GM21528 (cell line): ENCODE measurements at regions not wholly inside any gene's neighbourhood (a gene's known extent, or its start where the extent isn't known, plus 50 kb on each side); places are given as distances from the start of the nearest gene placed in this dataset.

ENCODE experiments used
- ATAC-seq: cut with Tn5 transposase; IDR thresholded peaks from one replicate; pipeline ENCODE4 v1.9.1; 2021; ENCODE audit warnings: mild to moderate bottlenecking, moderate library complexity; ENCODE audit not compliant: unreplicated experiment, low FRiP score

DNA sequence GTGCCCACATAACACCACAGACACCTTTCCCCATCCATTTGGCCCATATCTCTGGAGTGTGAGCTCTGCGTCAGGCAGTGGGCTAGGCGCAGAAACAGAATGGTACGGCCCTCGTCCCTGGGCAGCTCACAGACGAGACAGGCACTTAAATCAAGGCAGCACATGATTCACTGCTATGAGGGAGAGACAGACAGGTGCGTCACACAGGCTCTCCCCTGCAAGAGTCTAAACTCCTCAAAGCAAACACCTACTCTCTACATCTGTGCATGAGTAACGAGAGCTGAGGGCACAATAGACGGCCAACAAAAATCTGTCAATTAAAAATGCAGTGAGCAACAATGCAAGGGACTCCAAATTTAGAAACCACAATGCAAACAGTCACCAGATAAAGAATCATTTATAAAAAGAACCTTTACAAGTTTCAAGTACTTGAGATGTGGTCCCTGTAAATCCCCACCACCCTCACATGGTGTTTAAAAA lies 348.9 kb downstream of the UQCRFS1 start:
- ATAC-seq = no peak

DNA sequence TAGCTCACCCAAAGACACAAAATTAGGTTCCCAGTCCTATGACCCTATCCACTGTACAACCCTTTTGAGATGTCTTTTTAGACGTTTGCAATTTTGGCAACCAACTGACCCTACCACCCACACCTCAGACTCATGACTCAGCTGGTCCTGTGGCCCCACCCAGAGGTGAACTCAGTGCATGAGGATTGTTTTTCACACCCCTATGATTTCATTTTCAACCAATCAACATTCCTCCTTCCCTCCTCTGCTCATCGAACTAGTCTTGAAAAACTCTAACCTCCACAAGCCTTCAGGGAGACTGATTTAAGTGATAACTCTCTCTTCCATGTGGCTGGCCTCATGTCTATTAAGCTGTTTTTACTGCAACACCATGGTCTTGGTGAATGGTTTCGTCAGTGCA lies 350.7 kb downstream of the UQCRFS1 start:
- no peak for ATAC-seq

DNA sequence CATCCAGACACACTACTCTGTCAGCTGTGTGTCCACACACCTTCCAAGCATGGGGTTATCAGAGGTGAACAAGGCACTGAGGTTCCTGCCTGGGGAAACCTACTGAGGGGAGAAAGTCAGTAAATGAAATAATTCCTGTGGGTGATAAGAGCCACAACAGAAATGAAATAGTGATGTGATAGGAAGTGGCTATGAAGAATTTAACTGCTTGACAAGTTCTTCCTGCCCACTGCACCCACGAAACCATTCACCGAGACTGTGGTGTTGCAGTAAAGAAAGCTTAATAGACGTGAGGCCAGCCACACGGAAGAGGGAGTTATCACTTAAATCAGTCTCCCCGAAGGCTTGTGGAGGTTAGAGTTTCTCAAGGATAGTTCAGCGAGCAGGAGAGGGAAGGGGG lies 353.1 kb downstream of the UQCRFS1 start:
- ATAC-seq = no peak

DNA sequence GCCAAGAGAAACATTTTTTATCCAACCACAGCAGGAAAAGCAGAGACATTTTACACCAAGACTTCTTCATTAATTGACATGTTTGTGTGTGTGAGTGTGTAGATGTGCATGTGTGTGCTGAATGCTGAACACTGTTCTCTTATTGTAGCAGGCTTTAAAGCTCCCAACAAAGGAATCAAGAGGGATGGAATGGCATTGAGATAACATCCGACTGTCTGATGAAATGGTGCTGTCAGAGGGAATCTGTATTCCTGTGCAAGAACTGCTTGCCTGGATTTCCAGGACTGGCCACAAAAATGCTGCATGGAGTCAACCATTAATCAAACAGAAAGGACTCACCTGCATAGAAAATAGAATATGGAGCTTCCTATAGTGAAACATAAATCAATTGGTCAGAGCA lies 354.0 kb downstream of the UQCRFS1 start:
- no peak for ATAC-seq

DNA sequence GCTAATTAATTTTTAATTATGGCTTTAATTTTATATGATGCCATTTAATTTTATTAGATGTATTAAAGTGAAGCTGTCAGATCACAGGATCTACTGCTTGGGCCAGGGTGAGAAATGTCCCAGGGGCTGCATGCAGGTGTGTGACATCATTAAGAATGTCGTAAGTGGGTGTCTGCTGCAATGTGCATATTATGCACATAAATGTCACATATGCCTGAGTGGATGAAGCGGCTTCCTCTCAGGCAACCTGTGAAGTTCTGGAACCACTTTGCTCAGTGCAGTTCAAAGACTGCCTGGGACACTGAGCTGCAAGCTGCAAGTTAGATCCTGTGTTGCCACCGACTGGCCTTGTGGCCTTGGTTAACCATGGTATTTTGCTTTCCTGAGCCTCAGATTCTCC lies 355.0 kb downstream of the UQCRFS1 start:
- no peak for ATAC-seq

DNA sequence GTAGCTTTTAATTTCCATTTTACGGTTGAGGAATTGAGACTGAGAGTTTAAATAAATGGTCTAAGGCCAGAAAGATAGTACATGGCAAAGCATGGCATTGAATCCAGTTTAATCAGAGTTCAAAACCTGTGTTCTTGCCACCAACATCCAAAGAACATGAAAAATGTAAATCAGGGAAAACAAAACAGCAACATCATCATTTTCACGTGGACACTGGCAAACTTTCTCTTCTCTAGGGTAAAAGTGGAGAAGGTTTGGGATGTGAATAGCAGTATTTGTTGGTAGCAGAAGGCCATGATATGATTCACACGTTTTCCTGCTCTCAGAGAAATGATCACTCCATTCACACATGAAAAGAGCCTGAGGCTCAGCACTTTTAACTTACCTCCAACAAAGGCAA lies 357.7 kb downstream of the UQCRFS1 start:
- ATAC-seq = no peak

DNA sequence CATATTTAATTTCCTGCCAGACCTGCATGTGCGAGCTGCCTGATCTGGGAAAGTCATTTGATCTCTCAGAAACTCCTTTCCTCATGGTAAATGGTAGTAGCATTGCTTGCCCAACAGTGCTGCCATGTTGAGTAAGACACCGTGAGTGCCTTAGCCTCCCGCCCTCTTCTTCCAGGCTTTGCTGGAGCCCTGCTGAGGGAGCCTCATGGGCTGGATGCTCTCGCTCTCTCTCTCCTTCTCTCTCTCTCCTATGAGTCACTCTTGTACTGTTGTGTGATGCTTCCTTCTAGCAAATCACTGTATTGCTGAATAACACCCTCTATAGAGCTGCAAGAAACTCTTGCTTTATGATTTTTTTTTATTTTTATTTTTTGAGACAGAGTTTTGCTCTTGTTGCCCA lies 365.5 kb downstream of the UQCRFS1 start:
- ATAC-seq = no peak

DNA sequence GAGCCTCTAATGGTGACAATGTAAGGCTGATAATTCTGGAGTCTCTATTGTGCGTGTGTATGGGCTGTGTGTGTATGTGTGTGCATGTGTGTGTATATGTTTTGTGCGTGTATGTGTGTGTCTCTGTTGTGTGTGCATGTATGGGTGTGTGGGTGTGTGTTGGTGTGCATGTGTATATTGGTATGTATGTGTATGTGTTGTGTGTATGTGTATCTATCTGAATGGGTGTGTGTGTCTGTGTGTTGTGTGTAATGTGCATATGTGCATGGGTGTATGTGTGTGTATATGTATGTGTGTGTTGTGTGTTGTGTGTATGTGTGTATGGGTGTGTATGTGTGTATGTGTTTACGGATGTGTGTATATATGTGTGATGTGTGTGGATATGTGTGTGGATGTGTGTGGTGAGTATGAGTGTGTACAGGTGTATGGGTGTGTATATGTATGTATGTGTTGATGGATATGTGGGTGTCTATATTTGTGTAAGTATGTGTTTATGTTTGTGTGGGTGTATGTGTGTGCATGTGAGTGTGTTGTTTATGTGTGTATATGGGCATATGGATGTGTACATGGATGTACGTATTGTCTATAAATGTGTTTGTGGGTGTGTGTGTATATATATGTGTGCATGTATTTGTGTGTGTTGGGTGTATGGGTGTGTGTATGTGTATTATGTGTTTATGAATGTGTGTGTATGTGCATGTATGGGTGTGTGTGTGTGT lies 366.7 kb downstream of the UQCRFS1 start:
- no peak for ATAC-seq

DNA sequence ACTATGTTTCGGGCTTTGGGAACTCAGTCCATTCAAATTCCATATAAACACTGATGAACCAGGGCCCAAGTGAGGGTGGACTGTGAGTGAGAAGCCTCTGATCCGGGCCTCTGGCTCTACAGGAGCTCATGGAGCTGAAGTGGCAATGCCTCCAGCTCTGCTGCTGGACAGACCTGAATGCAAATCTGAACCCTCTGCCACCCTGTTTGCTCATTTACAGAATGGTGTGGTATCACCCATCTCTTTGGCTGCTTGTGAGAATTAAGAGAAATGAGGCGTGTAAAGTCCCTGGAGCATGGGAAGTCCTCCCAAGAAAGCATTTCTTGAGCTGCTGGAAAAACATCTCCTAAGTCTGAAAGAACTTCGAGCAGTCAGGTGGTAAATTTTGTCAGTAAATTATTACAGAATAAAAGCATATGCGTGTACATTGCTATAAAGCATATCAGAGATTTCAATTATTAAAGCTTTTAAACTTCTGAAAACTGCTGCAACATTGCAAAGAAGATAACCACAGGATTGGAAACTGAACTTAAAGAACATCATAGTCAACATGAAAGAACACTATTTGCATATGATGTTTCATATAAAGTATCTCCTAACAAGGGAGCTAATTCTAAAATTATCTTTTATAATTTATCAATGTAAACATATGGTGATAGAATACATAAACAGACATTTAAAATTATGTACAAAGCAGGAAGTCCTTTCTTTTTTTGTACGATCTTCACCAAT lies 369.0 kb downstream of the UQCRFS1 start:
- no peak for ATAC-seq

DNA sequence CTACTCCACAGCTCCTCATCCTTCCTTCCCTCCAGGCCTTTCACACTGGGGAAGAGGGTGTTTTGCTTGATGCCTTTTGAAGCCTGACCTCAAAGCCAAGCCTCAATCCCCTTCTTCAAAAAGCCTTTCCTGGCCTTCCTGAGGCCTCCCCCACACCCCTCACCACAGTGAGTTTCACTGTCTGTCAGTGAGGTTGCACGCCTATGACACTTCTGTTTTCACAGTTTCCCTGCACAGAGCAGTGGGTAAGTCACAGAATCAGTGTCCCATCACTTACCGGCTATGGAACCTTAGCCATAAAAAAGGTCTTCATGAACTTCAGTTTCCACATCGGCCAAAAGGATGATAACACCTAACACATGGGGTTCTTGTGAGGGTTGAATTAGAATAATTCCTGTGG lies 371.4 kb downstream of the UQCRFS1 start:
- ATAC-seq = no peak

DNA sequence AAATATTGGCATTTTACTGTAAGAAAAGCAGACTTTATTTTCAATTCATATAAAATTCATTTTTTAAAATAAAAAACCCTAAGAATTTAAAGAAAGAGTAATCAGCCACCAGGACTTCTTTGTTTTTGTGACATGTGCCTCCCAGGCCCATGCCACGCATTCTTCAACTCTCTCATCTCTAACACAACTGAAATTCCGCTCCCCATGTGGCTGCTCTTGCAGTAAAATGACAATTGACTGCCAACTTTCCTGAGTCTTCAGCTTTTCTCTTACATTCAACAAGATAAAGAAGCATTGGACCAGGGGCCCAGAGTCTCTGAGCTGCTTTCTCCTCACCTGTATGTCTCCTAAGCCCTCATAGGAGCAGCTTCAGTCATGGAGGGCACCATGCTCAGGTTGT lies 372.1 kb downstream of the UQCRFS1 start:
- no peak for ATAC-seq

DNA sequence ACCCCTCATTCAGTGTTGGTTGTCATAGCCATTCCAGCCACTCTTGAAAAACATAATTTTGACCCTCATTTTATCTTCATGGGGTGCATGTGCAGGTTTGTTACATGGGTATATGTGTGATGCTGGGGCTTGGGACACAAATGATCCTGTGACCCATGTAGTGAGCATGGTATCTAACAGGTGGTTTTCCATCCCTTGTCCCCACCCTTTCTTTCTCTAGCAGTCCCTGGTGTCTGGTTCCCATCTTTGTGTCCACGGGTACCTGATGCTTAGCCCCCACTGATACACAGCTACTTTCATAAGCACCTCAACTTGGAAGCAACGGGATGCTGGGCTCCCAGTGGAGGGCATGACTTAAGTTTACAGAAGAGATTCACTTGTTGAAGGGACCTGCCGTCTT lies 373.5 kb downstream of the UQCRFS1 start:
- ATAC-seq = no peak

DNA sequence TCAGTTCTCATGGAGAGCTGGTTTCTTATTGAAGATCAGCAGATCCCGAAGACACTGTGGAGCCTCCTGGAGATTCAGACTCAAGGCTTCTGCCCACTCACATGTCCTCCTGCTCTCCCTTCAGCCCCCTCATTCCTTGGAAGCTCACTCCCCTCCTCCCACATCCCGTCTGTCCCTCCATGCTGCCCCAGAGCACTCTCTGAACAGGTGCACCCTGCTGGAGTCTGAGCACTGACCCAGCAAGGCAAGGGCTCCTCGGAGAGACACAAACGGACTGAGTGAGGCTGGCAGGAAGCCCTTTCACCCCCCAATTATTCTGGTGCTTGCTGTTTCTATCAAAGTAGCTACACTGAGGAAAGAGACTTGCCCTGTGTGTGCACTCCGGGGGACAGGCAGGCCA lies 374.0 kb downstream of the UQCRFS1 start:
- no peak for ATAC-seq

DNA sequence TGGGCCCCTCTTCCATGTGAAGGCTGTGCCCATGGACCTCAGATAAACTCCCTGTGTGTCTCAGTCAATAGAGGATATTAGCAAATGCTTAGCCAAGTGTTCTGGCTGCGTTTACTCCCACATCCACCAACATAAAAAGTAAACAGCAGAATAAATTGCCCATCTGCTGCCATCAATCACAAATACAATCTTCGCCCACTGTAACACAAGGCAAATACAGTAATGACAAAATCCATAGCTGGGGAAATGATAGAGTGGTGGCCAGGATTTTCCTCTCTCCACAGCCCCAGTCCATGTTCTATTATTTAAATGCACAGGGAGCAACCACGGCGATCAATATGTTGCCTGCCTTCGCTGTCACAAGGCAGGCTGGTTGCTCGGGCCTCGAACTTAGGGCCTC lies 376.5 kb downstream of the UQCRFS1 start:
- no peak for ATAC-seq

DNA sequence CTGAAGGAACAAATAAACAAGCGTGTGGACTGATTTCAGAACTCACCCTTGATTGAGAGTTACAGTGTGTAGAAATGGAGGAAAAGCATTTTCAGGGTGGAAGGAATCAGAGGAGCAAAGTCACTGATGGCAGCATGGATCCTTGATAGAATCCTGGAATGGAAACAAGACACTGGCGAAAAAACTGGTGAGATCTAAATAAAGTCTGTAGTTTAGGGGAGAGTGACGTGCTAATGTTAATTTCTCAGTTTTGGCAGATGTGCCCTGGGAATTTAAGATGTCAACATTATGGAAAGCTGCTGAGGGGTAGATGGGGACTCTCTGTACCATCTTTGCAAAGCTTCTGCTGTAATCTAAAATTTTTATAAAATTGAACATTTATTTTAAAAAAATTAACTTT lies 378.0 kb downstream of the UQCRFS1 start:
- no peak for ATAC-seq

DNA sequence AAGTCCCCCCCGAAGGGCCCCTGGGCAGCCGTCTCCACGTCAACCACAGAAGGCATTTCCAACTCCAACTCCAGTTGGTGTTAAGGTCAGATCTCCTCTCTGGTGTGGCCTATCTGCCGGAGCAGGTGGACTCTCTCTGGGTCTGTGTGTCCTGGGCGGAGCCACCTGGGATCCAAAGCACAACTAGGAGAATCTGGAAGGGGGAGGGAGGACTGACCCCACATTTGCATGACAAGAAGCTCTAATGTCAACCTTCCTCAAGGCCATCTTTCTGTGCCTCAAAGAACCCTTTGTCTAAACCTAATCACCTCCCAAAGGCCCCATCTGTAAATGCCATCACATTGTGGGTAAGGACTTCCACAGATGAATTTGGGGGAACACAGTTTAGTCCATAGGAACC lies 381.5 kb downstream of the UQCRFS1 start:
- no peak for ATAC-seq

DNA sequence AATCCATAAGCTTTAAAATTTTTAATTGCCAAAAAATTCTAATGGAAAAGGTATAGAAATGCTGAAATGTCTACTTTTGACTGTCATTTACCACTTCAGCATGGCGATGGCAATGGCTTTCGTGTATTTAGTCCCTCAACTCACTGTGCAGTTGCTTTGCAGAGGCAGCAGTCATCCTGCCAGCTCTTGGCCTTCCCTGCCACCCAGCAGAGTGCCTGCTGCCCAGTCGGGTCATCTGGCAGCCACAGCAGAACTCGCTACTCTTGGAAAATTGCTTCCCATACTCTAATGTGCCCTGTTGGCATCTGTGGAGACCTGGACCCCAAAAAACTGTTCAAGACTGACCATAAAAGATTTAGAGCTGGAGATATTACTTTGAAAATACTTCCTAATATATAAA lies 383.2 kb downstream of the UQCRFS1 start:
- no peak for ATAC-seq

DNA sequence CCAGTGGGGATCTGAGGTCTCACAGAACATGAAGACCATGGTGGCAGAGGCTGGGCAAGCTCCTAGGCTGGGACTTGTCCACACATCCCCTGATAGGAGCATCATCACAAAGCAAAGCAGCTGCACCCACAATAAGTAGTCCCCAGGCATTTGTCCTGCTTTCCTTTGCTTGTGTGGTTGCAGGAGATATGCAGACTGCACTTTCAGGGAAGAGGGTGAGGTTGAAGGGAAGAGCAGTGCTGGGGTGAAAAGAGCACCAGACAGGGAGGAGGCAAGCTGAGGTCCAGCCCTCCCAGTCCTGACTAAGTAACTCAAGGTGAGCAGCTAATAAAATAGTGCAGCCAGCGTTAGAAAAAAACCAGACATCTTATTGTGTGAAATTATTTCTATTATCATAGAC lies 383.6 kb downstream of the UQCRFS1 start:
- no peak for ATAC-seq

DNA sequence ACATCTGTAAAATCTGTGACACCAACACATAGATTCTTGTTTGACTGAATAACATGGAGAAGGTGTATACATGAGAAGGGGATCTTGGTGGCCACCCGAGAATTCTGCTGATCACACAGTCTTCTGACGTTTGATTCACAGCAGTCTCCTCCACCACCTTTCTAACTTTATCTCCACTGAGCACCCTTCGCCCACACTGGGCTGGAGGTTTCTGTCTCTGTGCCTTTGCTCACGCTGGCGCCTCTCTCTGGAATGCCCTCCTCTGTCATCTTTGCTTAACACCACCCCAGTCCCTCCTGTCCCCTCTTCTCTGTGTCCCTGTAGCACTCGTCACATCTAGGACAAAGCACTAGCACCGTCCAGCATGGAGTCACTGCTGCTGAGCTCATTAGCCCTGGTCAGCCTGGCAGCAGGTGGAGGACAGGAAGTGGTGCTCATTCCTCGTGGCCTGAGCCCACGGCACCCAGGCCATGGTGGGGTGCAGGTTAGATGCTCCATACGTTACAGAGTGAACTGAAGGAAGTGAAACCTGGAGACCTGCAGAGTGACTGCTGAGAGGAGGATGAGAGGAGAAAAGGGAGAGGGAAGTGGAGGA lies 384.6 kb downstream of the UQCRFS1 start:
- no peak for ATAC-seq

DNA sequence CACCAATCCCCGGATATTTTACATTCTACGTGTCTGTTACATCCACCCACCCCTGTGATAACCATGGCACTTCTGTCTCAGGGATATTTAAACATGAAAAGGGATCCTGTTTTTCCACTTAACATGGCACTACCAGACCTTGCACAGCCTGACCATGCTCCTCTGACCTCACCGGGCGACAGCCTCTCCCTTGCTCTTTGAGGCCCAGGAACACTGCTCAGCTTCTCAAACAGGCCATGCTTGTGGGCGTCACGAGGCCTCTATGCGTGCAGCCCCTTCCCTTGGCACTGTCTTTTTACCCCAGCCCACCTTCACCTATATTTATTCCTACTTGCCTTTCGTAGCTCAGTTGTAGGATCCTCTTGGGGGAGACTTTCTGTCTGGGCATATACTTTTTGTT lies 385.6 kb downstream of the UQCRFS1 start:
- ATAC-seq = no peak

DNA sequence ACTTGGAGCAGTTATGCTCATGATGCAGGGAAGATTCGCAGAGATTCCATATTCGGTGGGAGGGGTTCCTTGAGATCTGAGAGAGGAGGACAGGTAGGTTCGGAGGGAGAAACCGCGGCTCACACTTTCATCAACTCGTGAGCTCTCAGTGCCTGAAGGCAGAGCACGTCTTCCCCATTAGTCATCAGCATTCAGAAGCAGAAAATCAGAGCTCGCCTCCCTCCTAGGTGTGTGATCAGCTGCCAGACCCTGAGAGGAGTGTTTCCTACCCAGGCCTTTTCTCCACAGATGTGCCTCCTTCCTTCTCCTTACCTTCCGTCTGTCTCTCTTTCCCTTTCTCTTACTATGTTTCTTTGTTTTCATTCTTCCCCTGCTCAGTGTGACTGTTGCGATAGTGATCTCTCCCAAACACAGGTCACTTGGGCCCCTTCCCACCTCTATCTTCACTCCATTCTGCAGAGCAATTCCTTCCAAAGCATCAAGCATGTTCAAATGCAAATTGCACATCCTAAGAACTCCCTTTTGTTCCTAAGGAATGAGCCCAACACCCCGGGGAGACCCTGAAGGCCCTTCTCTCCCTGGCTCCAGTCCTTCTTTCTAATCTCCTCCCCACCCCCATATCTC lies 389.5 kb downstream of the UQCRFS1 start:
- ATAC-seq = no peak
